DOHH2 (cell line): ENCODE measurements at regions not wholly inside any gene's neighbourhood (a gene's known extent, or its start where the extent isn't known, plus 50 kb on each side); places are given as distances from the start of the nearest gene placed in this dataset.

ENCODE experiments used
- CTCF ChIP-seq: fragments of 200-600 bp; sonication (generic); IDR thresholded peaks from one replicate; pipeline ENCODE4 v1.5.1; 2014; ENCODE audit warnings: antibody characterized with exemption, mild to moderate bottlenecking, low read depth, low read length; ENCODE audit not compliant: poor library complexity, severe bottlenecking
- EZH2phosphoT487 ChIP-seq: fragments of 200-600 bp; sonication (generic); IDR thresholded peaks from 2 replicates; pipeline ENCODE4 v1.6.1; 2017; ENCODE audit warnings: borderline replicate concordance, mild to moderate bottlenecking, antibody characterized with exemption, low read length, moderate library complexity, mixed read lengths

DNA sequence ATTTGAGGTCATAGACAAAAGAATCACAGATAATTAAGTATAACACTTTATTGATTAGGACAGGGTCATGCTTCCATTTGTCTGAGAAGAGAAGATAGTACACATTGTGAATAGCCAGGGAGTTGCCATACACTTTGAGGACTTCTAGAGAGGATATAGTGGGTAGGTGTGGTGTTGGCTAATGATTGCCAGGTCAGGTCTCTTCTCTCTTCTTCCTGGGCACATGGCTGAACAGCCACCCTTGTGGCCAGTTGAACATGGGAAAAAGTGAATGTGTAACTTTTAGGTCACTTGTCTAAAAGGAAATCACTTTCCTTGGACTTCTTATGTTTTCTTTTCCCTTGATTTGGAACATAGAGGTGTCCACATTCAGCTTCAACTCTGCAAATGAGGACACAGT lies 772.1 kb upstream of the MAP3K7 start:
- TF ChIP-seq CTCF, result no peak
- TF ChIP-seq EZH2phosphoT487, result no peak
